Hematopoietic multipotent progenitor cell (in vitro differentiated cells): ENCODE measurements at regions not wholly inside any gene's neighbourhood (a gene's known extent, or its start where the extent isn't known, plus 50 kb on each side); places are given as distances from the start of the nearest gene placed in this dataset.

Experiments
- DNase-seq, 3 donors: peaks; one replicate each; pipeline ENCODE4 v3.0.0-alpha.2; 2011 to 2015; ENCODE audit warnings: low read depth in 2 of 3, low spot score in 2 of 3

DNA sequence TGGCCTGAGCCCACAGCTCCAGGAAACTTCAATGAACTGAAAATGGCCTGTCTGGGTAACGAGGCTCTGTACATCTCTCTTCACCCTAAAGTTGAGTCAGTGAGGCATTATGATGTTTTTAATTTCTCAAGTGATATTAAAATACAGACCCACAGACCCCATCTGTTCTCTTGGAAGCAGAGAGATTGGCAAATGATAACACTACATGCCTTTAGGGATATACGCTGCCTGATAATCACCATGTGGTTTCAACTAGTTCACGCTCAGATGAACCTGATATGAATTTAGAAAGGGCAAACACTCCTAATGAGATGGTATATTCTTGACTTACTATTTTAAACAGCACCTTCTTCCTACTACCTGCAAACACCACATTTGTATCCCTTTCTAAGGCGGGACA lies 127.5 kb downstream of the RFC3 start:
- no peak for DNase-seq

GRCh38 chr13:33953203-33953602 lies 135.3 kb downstream of the RFC3 start:
- DNase-seq = no peak

DNA sequence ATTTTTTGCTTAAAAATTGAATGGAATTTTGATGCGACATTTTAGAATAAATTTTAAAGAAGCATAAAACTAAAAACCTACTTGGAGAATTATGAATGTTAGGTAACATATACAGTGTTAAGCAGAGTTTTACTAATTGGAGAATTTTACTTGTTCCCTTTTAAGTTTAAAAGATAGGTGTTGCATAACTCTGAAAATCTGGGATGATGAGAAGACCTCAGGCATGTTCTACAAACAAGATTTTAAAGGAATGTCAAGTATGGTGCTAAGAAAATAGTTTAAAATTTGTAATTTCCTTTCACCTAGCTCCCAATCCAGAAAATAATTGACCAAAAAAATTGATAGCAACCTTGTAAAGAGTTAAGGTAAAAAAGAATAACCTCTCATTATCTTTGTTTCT lies 135.8 kb downstream of the RFC3 start:
- no peak for DNase-seq

GRCh38 chr13:33956346-33956745 lies 138.4 kb downstream of the RFC3 start:
- no peak for DNase-seq

GRCh38 chr13:33957497-33957905 lies 139.6 kb downstream of the RFC3 start:
- no peak for DNase-seq

DNA sequence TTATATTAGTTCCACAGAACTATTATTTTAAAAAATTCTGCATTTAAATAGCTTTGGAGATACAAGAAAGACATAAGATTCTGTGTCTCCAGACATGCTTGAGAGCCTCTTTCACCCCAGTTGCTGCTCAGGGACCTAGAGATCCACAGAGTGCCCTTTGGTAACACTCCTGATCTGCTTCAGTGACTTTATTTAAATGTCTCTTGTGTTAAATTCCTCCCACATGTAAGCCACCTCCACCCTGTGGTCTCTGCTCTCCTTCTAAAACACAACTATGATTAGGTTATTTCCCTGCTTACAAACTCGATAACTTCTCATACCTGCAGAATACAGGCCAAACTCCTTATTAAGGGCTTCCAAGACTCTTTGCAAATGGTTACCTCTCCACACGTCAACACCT lies 141.0 kb downstream of the RFC3 start:
- DNase-seq = no peak

- no peak for DNase-seq
Observed at GRCh38 chr13:33963134-33963533, 145.2 kb downstream of the RFC3 start.

GRCh38 chr13:33963895-33964294 lies 145.9 kb downstream of the RFC3 start:
- no peak for DNase-seq

DNA sequence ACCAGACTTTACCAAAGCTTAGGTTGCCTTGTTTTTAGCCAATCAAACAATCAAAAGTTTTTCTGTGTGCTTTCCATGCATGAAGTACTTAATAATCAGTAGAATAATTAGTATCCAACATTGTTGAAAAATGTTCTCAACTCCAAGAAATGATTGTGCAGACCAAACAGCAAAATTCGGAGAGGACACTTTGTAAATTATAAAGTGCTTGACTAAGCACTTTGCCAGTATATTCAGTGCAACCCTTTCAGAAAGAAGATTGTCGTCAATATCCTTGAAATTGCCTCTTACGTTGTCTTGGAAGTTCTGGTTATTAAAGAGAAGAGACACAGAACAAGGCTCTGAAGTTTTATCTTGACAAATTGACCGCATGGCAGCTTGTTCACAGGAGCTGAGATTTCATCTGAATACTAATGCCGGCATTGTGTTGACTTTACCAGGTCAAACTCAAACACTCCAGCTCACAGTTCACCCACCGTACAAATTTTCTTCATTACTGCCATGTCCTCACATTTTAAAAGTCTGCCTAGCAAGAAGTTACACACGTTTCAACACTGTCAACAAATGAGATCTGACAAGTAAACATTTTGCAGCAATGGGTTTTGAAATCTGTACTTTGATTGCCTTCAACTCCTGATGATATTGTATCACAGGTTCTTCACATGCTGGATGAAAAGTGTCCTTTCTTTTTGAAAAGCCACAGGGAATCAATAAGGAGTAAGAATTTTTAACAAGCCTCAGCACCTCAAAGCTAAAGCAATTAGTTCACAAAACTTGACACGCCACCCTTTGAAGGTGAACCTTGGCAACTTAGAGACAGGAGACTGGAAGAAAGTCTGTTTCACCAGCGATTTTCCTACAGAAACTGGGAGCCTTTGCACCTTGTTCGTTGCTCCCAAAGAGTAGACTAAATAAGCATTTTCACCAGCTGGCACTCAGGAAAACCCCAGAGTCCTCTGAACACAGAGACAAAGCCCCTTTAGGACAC lies 150.9 kb downstream of the RFC3 start:
- no peak for DNase-seq

- no peak for DNase-seq
Observed at GRCh38 chr13:33970746-33971561, 153.0 kb downstream of the RFC3 start.

GRCh38 chr13:33971562-33971819 lies 153.5 kb downstream of the RFC3 start:
- DNase-seq = no peak

DNA sequence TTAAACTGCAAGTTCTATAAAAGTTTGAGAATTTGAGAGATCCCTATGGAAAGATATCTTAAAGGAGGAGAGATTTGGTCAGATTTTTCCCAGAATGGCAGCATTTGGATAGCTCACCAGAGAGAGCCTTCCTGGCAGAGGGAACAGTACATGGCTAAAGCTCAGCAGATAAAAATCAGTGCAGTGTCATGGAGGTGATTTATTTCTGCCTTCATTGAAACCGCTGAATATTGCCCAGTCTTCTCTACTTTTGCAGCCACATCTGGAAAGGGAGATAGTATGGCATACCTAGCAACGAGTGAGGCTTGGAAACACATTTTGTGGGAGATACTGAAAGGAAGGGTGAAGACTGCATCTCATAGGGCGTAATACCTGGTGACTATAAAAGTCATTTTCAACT lies 155.2 kb downstream of the RFC3 start:
- no peak for DNase-seq

DNA sequence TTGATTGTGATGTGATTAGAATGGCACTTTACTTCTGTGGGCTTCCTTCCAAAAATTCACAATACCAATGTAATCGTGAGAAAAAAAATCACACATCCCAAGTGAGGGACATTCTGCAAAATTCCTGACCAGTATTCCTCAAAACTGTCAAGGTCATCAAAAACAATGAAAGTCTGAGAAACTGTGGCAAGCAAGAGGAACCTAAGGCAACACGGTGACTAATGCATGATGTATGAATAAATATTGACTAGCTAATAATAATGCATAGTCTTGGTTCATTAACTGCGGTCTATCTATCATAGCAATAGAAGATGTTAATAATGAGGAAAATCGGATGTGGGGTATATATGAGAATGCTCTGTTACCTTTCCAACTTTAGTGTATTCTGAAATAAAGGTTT lies 159.0 kb downstream of the RFC3 start:
- DNase-seq = no peak

GRCh38 chr13:33978653-33979052 lies 160.7 kb downstream of the RFC3 start:
- DNase-seq = no peak

- DNase-seq = no peak
Observed at GRCh38 chr13:33992881-33993336, 175.0 kb downstream of the RFC3 start.

DNA sequence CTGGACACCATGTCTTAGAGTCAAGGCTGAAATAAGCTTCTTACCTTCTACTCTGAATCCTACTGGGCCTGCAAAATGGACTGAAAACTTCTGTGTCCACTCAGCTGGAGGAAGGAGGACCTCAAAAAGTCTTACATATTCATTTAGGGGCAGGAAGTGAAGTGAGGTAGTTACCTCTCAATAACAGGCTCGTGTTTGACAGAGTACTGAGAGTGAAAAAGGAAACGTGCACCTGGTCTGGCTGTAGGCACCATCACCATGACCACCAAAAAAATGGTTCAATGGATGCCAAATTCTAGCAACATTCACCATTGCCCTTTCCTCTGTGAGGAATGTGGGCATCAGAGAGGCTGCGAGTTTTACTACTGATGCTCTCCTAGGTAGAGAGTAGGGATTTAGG lies 176.2 kb downstream of the RFC3 start:
- DNase-seq = no peak

DNA sequence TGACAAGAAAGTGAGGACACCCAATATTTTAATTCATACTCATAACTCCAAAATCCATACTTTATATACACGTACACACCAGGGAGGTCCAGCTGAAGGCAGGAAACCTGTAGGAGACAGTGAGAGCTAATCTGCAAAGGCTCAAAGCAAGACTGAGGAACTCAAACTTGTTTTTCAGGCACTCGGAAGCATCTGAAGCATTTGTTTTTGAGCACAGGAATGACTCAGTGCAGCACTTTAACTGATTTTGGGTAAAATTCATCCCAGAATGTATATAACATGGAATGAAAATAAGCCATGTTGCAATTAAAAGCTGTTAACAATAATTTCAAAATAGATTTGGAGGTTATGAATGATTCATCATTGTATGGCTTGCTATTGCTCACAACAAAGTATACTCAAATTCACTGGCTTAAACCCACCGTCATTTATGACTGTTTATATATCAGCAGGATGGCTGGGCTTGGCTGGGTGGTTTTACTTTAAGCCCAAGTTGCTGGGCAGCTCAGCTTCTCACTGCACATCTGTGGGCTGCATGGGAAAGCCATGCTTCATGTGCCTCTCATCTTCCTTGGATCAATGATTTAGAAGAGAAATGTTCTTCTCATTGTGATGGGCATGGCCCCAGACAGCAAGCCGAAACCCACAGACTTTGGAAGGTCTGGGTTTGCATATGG lies 177.0 kb downstream of the RFC3 start:
- no peak for DNase-seq

DNA sequence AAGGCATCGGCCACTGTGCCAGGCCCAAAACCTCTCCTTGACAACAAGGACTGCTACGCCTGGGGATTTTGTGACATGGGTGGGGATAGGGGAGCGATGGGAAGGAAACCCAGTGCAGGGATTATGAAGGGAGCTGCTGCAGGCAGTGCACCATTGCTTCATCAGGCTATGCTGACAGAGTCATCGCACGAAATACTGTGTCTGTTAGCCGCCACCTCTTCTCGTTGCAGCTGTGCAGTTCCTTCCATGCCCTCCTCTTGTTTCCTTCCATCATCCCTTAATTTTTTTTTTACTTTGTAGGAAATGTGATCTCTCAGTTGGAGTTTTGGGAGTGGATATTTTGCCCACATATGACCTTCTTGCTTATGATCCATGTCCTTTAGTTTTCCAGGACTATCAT lies 178.7 kb downstream of the RFC3 start:
- DNase-seq = no peak

DNA sequence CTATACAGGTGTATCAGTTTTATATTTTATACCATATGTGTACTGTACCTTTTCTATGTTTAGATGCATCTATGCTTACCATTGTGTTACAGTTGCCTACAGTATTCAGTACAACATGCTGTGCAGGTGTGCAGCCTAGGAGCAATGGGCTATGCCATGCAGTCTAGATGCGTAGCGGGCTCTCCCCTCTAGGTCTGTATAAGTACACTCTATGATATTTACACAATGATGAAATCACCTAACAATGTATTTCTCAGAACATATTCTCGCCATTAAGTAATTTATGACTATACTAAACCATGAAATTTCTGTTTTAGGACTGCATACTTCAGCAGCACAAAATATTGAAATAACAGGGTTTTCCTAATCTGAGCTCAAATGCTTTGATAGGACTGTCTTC lies 179.6 kb downstream of the RFC3 start:
- DNase-seq = no peak

DNA sequence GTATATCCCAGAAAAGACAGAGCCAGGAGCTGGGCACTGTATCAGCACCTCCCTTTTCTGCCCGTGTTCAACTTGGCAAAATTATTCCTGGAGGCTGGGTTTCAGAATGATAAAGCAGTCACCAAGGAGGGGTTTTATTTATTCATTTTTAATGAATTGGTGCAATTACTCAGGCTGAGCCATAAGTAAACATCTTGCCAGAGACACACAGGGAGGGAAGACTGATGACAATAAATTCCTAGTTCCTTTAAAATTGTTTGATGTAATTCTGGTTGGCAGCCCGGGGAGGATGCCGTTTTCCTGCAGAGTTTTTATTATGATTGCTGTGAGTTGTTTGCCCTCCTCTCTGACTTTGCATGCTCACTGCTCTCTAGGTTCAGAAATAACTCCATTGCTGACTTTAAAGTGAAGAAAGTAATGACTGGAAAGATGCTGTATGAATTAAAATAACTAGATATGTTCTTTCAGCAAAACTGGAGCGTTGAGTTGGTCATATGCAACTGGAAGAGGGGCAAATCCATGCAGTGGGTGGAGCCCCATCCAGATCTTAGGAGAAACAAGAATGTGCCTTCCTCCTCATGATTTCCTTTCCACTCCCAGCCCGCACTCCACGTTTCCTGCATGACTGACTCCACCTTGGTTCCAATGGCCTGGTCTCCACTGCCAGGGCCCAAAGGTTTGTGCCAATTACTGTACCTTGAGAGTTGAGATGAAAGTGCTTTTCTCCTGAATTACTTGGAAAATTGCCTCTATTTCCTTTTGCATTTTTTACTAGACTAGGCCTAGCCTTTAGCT lies 182.1 kb downstream of the RFC3 start:
- no peak for DNase-seq

DNA sequence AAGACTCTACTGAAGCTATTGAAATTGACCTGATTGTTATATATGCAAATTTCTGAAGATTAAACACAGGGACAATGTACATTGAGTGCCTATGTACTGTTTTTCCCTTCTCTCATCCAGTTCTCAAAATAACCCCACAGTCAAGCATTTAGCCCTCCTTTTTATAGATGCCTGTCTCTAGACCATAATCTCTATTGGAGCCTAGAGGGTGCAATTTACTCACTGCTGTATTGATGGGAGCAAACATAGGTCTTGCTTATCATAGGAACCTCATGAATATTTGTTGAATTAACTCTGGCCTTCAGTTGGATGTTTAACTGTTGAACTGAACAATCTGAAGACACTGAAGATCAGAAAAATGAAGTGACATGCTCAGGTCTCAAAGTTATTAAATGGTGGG lies 183.0 kb downstream of the RFC3 start:
- DNase-seq = no peak
